Uterus (tissue), 2 donors: ENCODE measurements at regions not wholly inside any gene's neighbourhood (a gene's known extent, or its start where the extent isn't known, plus 50 kb on each side); places are given as distances from the start of the nearest gene placed in this dataset.

Source experiments
- POLR2A ChIP-seq, 2 donors: fragments of 450-650 bp; IDR thresholded peaks; one replicate each; pipeline ENCODE4 v1.6.1; 2016; ENCODE audit warnings: antibody characterized with exemption in 2 of 2, mild to moderate bottlenecking in 1 of 2, moderate library complexity in 1 of 2
- TF ChIP-seq, protein P1 (sequence below), 4 experiments: fragments of 200-600 bp in 2 of 4; fragments of 450-650 bp in 2 of 4; sonication (generic) in 2 of 4; IDR thresholded peaks; one replicate each; pipeline ENCODE4 v1.5.1; 2016 to 2019; ENCODE audit warnings: antibody characterized with exemption in 4 of 4, mild to moderate bottlenecking in 2 of 4, moderate library complexity in 1 of 4

DNA sequence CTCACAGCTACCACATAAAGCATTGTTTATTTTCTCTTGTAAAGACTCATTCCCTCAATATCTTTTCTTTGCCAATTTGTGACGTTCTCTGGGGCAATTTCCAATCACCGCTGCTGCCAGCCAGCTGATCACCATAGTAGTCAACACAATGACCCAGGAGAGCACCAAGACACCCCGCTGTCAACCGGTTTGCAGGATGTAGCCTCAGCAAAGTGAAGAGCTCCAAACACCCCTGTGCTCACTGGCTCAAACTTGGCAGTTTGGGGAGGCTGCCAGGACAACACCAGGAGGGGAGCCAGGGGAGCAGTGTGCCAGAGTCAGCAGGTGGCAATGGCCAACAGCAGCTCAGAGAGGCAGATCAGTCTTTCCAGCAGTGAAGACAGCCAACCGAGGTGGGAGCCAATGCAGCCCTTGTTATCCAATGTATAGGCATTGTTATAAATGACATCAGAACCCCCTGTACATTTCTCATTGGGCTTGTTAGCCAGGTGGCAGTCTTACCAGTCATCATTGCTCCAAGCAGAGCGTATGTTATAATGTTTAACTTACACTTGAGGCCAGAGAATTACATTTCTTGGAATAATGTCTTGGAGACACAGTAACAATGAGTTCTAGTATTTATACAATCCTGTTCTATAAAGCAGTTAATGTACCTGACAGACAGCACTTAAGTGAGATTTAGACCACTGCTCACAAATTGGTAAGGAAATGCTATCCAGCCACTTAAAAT is 274.9 kb upstream of the GK2 start:
- TF ChIP-seq, protein P1, sequence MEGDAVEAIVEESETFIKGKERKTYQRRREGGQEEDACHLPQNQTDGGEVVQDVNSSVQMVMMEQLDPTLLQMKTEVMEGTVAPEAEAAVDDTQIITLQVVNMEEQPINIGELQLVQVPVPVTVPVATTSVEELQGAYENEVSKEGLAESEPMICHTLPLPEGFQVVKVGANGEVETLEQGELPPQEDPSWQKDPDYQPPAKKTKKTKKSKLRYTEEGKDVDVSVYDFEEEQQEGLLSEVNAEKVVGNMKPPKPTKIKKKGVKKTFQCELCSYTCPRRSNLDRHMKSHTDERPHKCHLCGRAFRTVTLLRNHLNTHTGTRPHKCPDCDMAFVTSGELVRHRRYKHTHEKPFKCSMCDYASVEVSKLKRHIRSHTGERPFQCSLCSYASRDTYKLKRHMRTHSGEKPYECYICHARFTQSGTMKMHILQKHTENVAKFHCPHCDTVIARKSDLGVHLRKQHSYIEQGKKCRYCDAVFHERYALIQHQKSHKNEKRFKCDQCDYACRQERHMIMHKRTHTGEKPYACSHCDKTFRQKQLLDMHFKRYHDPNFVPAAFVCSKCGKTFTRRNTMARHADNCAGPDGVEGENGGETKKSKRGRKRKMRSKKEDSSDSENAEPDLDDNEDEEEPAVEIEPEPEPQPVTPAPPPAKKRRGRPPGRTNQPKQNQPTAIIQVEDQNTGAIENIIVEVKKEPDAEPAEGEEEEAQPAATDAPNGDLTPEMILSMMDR (IDR thresholded peaks at IDR 0.05) = no peak
- TF ChIP-seq POLR2A (IDR thresholded peaks at IDR 0.05) = no peak
